ENCODE measurements at regions not wholly inside any gene's neighbourhood (a gene's known extent, or its start where the extent isn't known, plus 50 kb on each side); places are given as distances from the start of the nearest gene placed in this dataset.

- H3K27ac ChIP-seq (ENCODE audit: low read depth, low read length): no peak overlapping the region
- no peak overlapping the region for H3K9ac ChIP-seq (ENCODE audit: low read length)
- no peaks in the 10 kb centered on the region for H3K36me3 ChIP-seq (ENCODE audit: insufficient read depth, low read length)
- H3K4me1 ChIP-seq (ENCODE audit: insufficient read depth, low read length): no peaks in the 10 kb centered on the region
- H3K4me3 ChIP-seq (ENCODE audit: low read depth in 1 of 2, low read length in 2 of 2): no peak overlapping the region
- no peaks in the 10 kb centered on the region for H3K27me3 ChIP-seq (ENCODE audit: control insufficient read depth in 1 of 2, insufficient read depth in 2 of 2, low read length in 2 of 2)
- no peaks in the 10 kb centered on the region for H3K9me3 ChIP-seq (ENCODE audit: low read length)
Measured at GRCh38 chr16:73298562-73298961, 250.6 kb upstream of the ZFHX3 start.

GRCh38 chr16:73290258-73290657, 242.3 kb upstream of the ZFHX3 start:
- H3K4me3 ChIP-seq (ENCODE audit: low read depth in 1 of 2, low read length in 2 of 2): no peak overlapping the region

GRCh38 chr16:73289232-73289631, 241.3 kb upstream of the ZFHX3 start:
- Histone ChIP-seq H3K36me3 (ENCODE audit: insufficient read depth, low read length) (no peaks in the 10 kb centered on the region), H3K4me1 (ENCODE audit: insufficient read depth, low read length) (no peaks in the 10 kb centered on the region), H3K27ac (ENCODE audit: low read depth, low read length) (no peak overlapping the region), H3K27me3 (ENCODE audit: control insufficient read depth in 1 of 2, insufficient read depth in 2 of 2, low read length in 2 of 2) (no peaks in the 10 kb centered on the region), H3K4me3 (ENCODE audit: low read depth in 1 of 2, low read length in 2 of 2) (no peak overlapping the region), H3K9me3 (ENCODE audit: low read length) (no peaks in the 10 kb centered on the region), H3K9ac (ENCODE audit: low read length) (no peak overlapping the region)

More at GRCh38 chr16:73290258-73290657, 242.3 kb upstream of the ZFHX3 start:
- Histone ChIP-seq H3K27me3 (ENCODE audit: control insufficient read depth in 1 of 2, insufficient read depth in 2 of 2, low read length in 2 of 2) (no peaks in the 10 kb centered on the region), H3K36me3 (ENCODE audit: insufficient read depth, low read length) (no peaks in the 10 kb centered on the region), H3K27ac (ENCODE audit: low read depth, low read length) (no peak overlapping the region), H3K9me3 (ENCODE audit: low read length) (no peaks in the 10 kb centered on the region), H3K4me1 (ENCODE audit: insufficient read depth, low read length) (no peaks in the 10 kb centered on the region), H3K9ac (ENCODE audit: low read length) (no peak overlapping the region)

GRCh38 chr16:73288520-73288919, 240.6 kb upstream of the ZFHX3 start:
- Histone ChIP-seq H3K27ac (ENCODE audit: low read depth, low read length) (no peak overlapping the region), H3K4me3 (ENCODE audit: low read depth in 1 of 2, low read length in 2 of 2) (no peak overlapping the region), H3K9me3 (ENCODE audit: low read length) (no peaks in the 10 kb centered on the region), H3K9ac (ENCODE audit: low read length) (no peak overlapping the region), H3K27me3 (ENCODE audit: control insufficient read depth in 1 of 2, insufficient read depth in 2 of 2, low read length in 2 of 2) (no peaks in the 10 kb centered on the region), H3K4me1 (ENCODE audit: insufficient read depth, low read length) (no peaks in the 10 kb centered on the region), H3K36me3 (ENCODE audit: insufficient read depth, low read length) (no peaks in the 10 kb centered on the region)

- Histone ChIP-seq H3K9me3 (ENCODE audit: low read length) (no peaks in the 10 kb centered on the region), H3K4me1 (ENCODE audit: insufficient read depth, low read length) (no peaks in the 10 kb centered on the region), H3K27ac (ENCODE audit: low read depth, low read length) (no peak overlapping the region), H3K27me3 (ENCODE audit: control insufficient read depth in 1 of 2, insufficient read depth in 2 of 2, low read length in 2 of 2) (no peaks in the 10 kb centered on the region), H3K36me3 (ENCODE audit: insufficient read depth, low read length) (no peaks in the 10 kb centered on the region), H3K4me3 (ENCODE audit: low read depth in 1 of 2, low read length in 2 of 2) (no peak overlapping the region), H3K9ac (ENCODE audit: low read length) (no peak overlapping the region)
Measured at GRCh38 chr16:73287859-73288405, 240.0 kb upstream of the ZFHX3 start.

- H3K9ac ChIP-seq (ENCODE audit: low read length): no peak overlapping the region
- no peaks in the 10 kb centered on the region for H3K4me1 ChIP-seq (ENCODE audit: insufficient read depth, low read length)
- no peaks in the 10 kb centered on the region for H3K36me3 ChIP-seq (ENCODE audit: insufficient read depth, low read length)
- no peak overlapping the region for H3K4me3 ChIP-seq (ENCODE audit: low read depth in 1 of 2, low read length in 2 of 2)
- no peaks in the 10 kb centered on the region for H3K27me3 ChIP-seq (ENCODE audit: control insufficient read depth in 1 of 2, insufficient read depth in 2 of 2, low read length in 2 of 2)
- H3K27ac ChIP-seq (ENCODE audit: low read depth, low read length): no peak overlapping the region
- H3K9me3 ChIP-seq (ENCODE audit: low read length): no peaks in the 10 kb centered on the region
Measured at GRCh38 chr16:73286346-73287267, 238.7 kb upstream of the ZFHX3 start.

GRCh38 chr16:73285436-73286201, 237.7 kb upstream of the ZFHX3 start:
- H3K27me3 ChIP-seq (ENCODE audit: control insufficient read depth in 1 of 2, insufficient read depth in 2 of 2, low read length in 2 of 2): no peaks in the 10 kb centered on the region
- no peak overlapping the region for H3K4me3 ChIP-seq (ENCODE audit: low read depth in 1 of 2, low read length in 2 of 2)
- no peak overlapping the region for H3K9ac ChIP-seq (ENCODE audit: low read length)
- H3K36me3 ChIP-seq (ENCODE audit: insufficient read depth, low read length): no peaks in the 10 kb centered on the region
- no peaks in the 10 kb centered on the region for H3K9me3 ChIP-seq (ENCODE audit: low read length)
- H3K4me1 ChIP-seq (ENCODE audit: insufficient read depth, low read length): no peaks in the 10 kb centered on the region
- H3K27ac ChIP-seq (ENCODE audit: low read depth, low read length): no peak overlapping the region

GRCh38 chr16:73280388-73280787, 232.5 kb upstream of the ZFHX3 start:
- no peak overlapping the region for H3K4me3 ChIP-seq (ENCODE audit: low read depth in 1 of 2, low read length in 2 of 2)
- no peaks in the 10 kb centered on the region for H3K4me1 ChIP-seq (ENCODE audit: insufficient read depth, low read length)
- H3K27me3 ChIP-seq (ENCODE audit: control insufficient read depth in 1 of 2, insufficient read depth in 2 of 2, low read length in 2 of 2): no peaks in the 10 kb centered on the region
- H3K27ac ChIP-seq (ENCODE audit: low read depth, low read length): no peak overlapping the region
- H3K9ac ChIP-seq (ENCODE audit: low read length): no peak overlapping the region
- H3K36me3 ChIP-seq (ENCODE audit: insufficient read depth, low read length): no peaks in the 10 kb centered on the region
- no peaks in the 10 kb centered on the region for H3K9me3 ChIP-seq (ENCODE audit: low read length)

GRCh38 chr16:73279451-73279850, 231.5 kb upstream of the ZFHX3 start:
- no peaks in the 10 kb centered on the region for H3K4me1 ChIP-seq (ENCODE audit: insufficient read depth, low read length)
- no peak overlapping the region for H3K9ac ChIP-seq (ENCODE audit: low read length)
- no peaks in the 10 kb centered on the region for H3K36me3 ChIP-seq (ENCODE audit: insufficient read depth, low read length)
- H3K4me3 ChIP-seq (ENCODE audit: low read depth in 1 of 2, low read length in 2 of 2): no peak overlapping the region
- no peaks in the 10 kb centered on the region for H3K27me3 ChIP-seq (ENCODE audit: control insufficient read depth in 1 of 2, insufficient read depth in 2 of 2, low read length in 2 of 2)
- no peaks in the 10 kb centered on the region for H3K9me3 ChIP-seq (ENCODE audit: low read length)
- H3K27ac ChIP-seq (ENCODE audit: low read depth, low read length): no peak overlapping the region

- Histone ChIP-seq H3K36me3 (ENCODE audit: insufficient read depth, low read length) (no peaks in the 10 kb centered on the region), H3K27me3 (ENCODE audit: control insufficient read depth in 1 of 2, insufficient read depth in 2 of 2, low read length in 2 of 2) (no peaks in the 10 kb centered on the region), H3K4me1 (ENCODE audit: insufficient read depth, low read length) (no peaks in the 10 kb centered on the region)
Measured at GRCh38 chr16:73277071-73277470, 229.1 kb upstream of the ZFHX3 start.

GRCh38 chr16:73275448-73275847, 227.5 kb upstream of the ZFHX3 start:
- H3K27me3 ChIP-seq (ENCODE audit: control insufficient read depth in 1 of 2, insufficient read depth in 2 of 2, low read length in 2 of 2): no peaks in the 10 kb centered on the region
- H3K4me1 ChIP-seq (ENCODE audit: insufficient read depth, low read length): no peaks in the 10 kb centered on the region
- no peak overlapping the region for H3K27ac ChIP-seq (ENCODE audit: low read depth, low read length)
- no peaks in the 10 kb centered on the region for H3K36me3 ChIP-seq (ENCODE audit: insufficient read depth, low read length)
- H3K9me3 ChIP-seq (ENCODE audit: low read length): no peaks in the 10 kb centered on the region
- no peak overlapping the region for H3K9ac ChIP-seq (ENCODE audit: low read length)
- H3K4me3 ChIP-seq (ENCODE audit: low read depth in 1 of 2, low read length in 2 of 2): no peak overlapping the region

More at GRCh38 chr16:73277071-73277470, 229.1 kb upstream of the ZFHX3 start:
- H3K9ac ChIP-seq (ENCODE audit: low read length): no peak overlapping the region
- H3K9me3 ChIP-seq (ENCODE audit: low read length): no peaks in the 10 kb centered on the region
- H3K4me3 ChIP-seq (ENCODE audit: low read depth in 1 of 2, low read length in 2 of 2): no peak overlapping the region
- no peak overlapping the region for H3K27ac ChIP-seq (ENCODE audit: low read depth, low read length)

All from muscle layer of colon (tissue), 2 donors.